ENCODE measurements at regions not wholly inside any gene's neighbourhood (a gene's known extent, or its start where the extent isn't known, plus 50 kb on each side); places are given as distances from the start of the nearest gene placed in this dataset.
"Not testable (repeated sequence)": the region's sequence is repeated elsewhere in the genome, so short reads cannot be mapped to it uniquely, and the experiment has no call there.

GRCh38 chr4:82241534-82241933 is 132.3 kb downstream of the HNRNPD start:
- Mint-ChIP-seq H3K27ac (no peak overlapping the region), H3K36me3 (no peaks in the 10 kb centered on the region), H3K4me3 (no peak overlapping the region), H3K27me3 (peaks cover 3% of the 10 kb centered on the region), H3K4me1 (ENCODE audit: low read depth) (no peaks in the 10 kb centered on the region), H3K9me3 (peaks cover 4% of the 10 kb centered on the region)
- no peak for DNase-seq
- intact Hi-C loops (cut with micrococcal nuclease), result no loop called here
- POLR2A ChIA-PET, result no interaction called here
- CTCF ChIA-PET, result no interaction called here

GRCh38 chr4:82240410-82240809 is 133.4 kb downstream of the HNRNPD start:
- H3K27me3 Mint-ChIP-seq, result peaks cover 3% of the 10 kb centered on the region

DNA sequence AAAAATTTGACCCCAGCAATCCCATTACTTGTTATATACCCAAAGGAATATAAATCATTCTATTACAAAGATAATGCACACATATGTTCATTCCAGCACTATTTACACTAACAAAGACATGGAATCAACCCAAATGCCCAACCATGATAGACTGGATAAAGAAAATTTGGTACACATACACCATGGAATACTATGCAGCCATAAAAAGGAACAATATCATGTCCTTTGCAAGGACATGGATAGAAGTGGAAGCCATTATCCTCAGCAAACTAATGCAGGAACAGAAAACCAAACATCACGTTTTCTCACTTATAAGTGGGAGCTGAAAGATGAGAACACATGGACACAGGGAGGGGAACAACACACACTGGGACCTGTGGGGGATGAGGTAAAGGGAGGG is 136.6 kb downstream of the HNRNPD start:
- DNase-seq; POLR2A ChIA-PET; intact Hi-C loops (cut with micrococcal nuclease); H3K4me3 Mint-ChIP-seq; H3K36me3 Mint-ChIP-seq; CTCF ChIA-PET; H3K9me3 Mint-ChIP-seq; H3K4me1 Mint-ChIP-seq (ENCODE audit: low read depth); H3K27me3 Mint-ChIP-seq; H3K27ac Mint-ChIP-seq: not testable (repeated sequence)

More at GRCh38 chr4:82240410-82240809, 133.4 kb downstream of the HNRNPD start:
- Mint-ChIP-seq H3K4me1 (ENCODE audit: low read depth) (no peaks in the 10 kb centered on the region), H3K27ac (no peak overlapping the region), H3K36me3 (no peaks in the 10 kb centered on the region), H3K4me3 (no peak overlapping the region), H3K9me3 (peaks cover 4% of the 10 kb centered on the region)
- intact Hi-C loops (cut with micrococcal nuclease), result no loop called here
- POLR2A ChIA-PET, result no interaction called here
- no peak for DNase-seq
- CTCF ChIA-PET, result no interaction called here

DNA sequence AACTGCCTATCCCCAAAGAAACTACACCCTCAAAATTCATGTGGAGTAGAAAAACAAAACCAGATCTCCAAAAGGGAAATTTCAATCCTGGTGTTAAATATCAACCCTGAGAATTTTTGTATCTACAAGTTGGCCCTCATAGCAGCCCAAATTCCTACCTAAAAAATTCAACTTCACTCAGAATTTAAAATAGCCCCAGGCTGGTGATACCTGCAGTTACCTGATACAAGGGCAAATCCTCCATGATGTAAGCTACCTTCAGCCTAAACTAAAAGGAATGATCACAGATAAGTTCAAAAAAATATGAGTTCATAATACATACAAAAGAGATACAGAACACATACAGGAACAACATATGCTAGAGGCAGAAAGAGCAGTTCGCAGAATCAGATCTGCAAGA is 138.4 kb downstream of the HNRNPD start:
- Mint-ChIP-seq H3K4me1 (ENCODE audit: low read depth) (no peaks in the 10 kb centered on the region), H3K27me3 (peaks cover 14% of the 10 kb centered on the region), H3K4me3 (no peak overlapping the region), H3K27ac (no peak overlapping the region), H3K9me3 (peaks cover 4% of the 10 kb centered on the region), H3K36me3 (no peaks in the 10 kb centered on the region)
- ChIA-PET CTCF (no interaction called here), POLR2A (no interaction called here)
- DNase-seq, result no peak
- intact Hi-C loops (cut with micrococcal nuclease), result no loop called here

GRCh38 chr4:82232891-82233290 is 140.9 kb downstream of the HNRNPD start:
- Mint-ChIP-seq H3K9me3 (peaks cover 4% of the 10 kb centered on the region), H3K27me3 (peaks cover 17% of the 10 kb centered on the region), H3K4me1 (ENCODE audit: low read depth) (no peaks in the 10 kb centered on the region), H3K27ac (no peak overlapping the region), H3K4me3 (no peak overlapping the region), H3K36me3 (no peaks in the 10 kb centered on the region)
- intact Hi-C loops (cut with micrococcal nuclease), result no loop called here
- POLR2A ChIA-PET, result no interaction called here
- CTCF ChIA-PET, result no interaction called here
- no peak for DNase-seq

DNA sequence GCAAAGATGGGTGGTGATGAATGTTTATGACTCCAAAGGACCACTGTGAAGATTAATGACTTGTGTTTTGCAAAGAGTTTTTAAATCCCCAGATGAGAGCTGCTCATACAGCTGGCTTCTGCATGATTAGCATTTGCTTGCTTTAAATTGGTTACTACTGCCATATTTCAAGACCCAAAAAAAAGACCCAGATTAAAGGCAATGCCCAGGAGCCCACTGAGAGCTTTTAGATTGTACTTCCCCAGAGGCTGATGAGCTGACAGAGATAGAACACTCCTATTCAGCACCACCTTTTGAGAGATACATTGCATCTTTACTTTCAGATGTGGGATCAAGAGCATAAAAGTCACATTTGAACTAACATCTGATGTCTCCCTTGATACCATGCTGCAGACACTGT is 142.0 kb downstream of the HNRNPD start:
- no peaks in the 10 kb centered on the region for H3K9me3 Mint-ChIP-seq
- H3K36me3 Mint-ChIP-seq, result no peaks in the 10 kb centered on the region
- CTCF ChIA-PET, result no interaction called here
- no peak overlapping the region for H3K4me3 Mint-ChIP-seq
- POLR2A ChIA-PET, result no interaction called here
- peaks cover 14% of the 10 kb centered on the region for H3K27me3 Mint-ChIP-seq
- DNase-seq, result no peak
- intact Hi-C loops (cut with micrococcal nuclease), result no loop called here
- H3K27ac Mint-ChIP-seq, result no peak overlapping the region
- H3K4me1 Mint-ChIP-seq (ENCODE audit: low read depth), result no peaks in the 10 kb centered on the region

- no peaks in the 10 kb centered on the region for H3K36me3 Mint-ChIP-seq
- CTCF ChIA-PET, result no interaction called here
- no peaks in the 10 kb centered on the region for H3K9me3 Mint-ChIP-seq
- intact Hi-C loops (cut with micrococcal nuclease), result no loop called here
- peaks cover 14% of the 10 kb centered on the region for H3K27me3 Mint-ChIP-seq
- DNase-seq, result no peak
- no peaks in the 10 kb centered on the region for H3K4me1 Mint-ChIP-seq (ENCODE audit: low read depth)
- H3K27ac Mint-ChIP-seq, result no peak overlapping the region
- POLR2A ChIA-PET, result no interaction called here
- H3K4me3 Mint-ChIP-seq, result no peak overlapping the region
These were observed 143.5 kb downstream of the HNRNPD start for GRCh38 chr4:82230306-82230705.

GRCh38 chr4:82225030-82225429 is 148.8 kb downstream of the HNRNPD start:
- Mint-ChIP-seq H3K4me1 (ENCODE audit: low read depth) (peaks cover 6% of the 10 kb centered on the region), H3K36me3 (no peaks in the 10 kb centered on the region), H3K27me3 (peaks cover 4% of the 10 kb centered on the region), H3K27ac (no peak overlapping the region), H3K9me3 (no peaks in the 10 kb centered on the region), H3K4me3 (no peak overlapping the region)
- no peak for DNase-seq
- POLR2A ChIA-PET, result no interaction called here
- CTCF ChIA-PET, result no interaction called here
- intact Hi-C loops (cut with micrococcal nuclease), result no loop called here

DNA sequence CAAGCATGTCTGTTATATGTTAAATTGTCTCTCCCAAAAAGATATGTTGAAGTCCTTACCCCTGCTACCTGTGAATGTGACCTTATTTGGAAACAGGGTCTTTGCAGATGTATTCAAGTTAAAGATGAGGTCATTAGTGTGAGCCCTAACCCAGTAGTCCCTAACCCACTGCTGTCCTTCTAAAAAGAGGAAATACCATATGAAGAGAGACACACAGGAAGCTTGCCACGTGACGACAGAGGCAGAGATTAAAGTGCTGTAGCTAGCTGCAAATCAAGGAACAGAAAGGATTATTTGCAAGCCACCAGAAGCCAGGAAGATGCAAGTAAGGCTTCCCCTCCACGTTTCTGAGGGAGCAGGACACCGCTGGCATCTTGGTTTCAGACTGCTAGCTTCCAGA is 150.1 kb downstream of the HNRNPD start:
- CTCF ChIA-PET, result no interaction called here
- POLR2A ChIA-PET, result no interaction called here
- DNase-seq, result peak; percentile 23

DNA sequence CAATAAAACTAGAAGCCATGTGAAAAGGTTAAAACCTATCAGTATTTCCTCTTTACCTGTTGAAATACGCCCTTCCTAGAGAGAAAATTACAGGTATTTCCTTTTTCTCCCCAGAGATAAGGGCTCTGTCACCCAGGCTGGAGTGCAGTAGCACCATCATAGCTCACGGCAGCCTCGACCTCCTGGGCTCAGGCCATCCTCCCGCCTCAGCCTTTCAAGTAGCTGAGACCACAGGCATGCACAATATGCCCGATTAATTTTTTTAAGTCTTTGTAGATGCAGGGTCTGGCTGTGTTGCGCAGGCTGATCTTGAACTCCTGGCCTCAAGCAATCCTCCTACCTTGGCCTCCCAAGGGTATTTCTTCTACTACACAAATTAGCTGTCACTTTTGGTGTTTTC is 154.4 kb downstream of the HNRNPD start:
- ChIA-PET CTCF (interaction anchor here (1.2 kb wide), 2 partner anchors 18 to 752 kb away, joined by 3 to 5 read pairs; no protein-coding TSS in a partner anchor), POLR2A (no interaction called here)
- no peak for DNase-seq
- no peaks in the 10 kb centered on the region for H3K27me3 Mint-ChIP-seq
- intact Hi-C loops (cut with micrococcal nuclease), result no loop called here
- no peak overlapping the region for H3K27ac Mint-ChIP-seq
- H3K9me3 Mint-ChIP-seq, result peaks cover 2% of the 10 kb centered on the region
- peaks cover 6% of the 10 kb centered on the region for H3K4me1 Mint-ChIP-seq (ENCODE audit: low read depth)
- no peaks in the 10 kb centered on the region for H3K36me3 Mint-ChIP-seq
- no peak overlapping the region for H3K4me3 Mint-ChIP-seq

More for the DNA sequence above, 150.1 kb downstream of the HNRNPD start:
- intact Hi-C loops (cut with micrococcal nuclease), result no loop called here
- Mint-ChIP-seq H3K27me3 (no peaks in the 10 kb centered on the region), H3K4me3 (peak overlapping the region; percentile 17), H3K36me3 (no peaks in the 10 kb centered on the region), H3K27ac (no peak overlapping the region), H3K9me3 (no peaks in the 10 kb centered on the region), H3K4me1 (ENCODE audit: low read depth) (peaks cover 6% of the 10 kb centered on the region)

DNA sequence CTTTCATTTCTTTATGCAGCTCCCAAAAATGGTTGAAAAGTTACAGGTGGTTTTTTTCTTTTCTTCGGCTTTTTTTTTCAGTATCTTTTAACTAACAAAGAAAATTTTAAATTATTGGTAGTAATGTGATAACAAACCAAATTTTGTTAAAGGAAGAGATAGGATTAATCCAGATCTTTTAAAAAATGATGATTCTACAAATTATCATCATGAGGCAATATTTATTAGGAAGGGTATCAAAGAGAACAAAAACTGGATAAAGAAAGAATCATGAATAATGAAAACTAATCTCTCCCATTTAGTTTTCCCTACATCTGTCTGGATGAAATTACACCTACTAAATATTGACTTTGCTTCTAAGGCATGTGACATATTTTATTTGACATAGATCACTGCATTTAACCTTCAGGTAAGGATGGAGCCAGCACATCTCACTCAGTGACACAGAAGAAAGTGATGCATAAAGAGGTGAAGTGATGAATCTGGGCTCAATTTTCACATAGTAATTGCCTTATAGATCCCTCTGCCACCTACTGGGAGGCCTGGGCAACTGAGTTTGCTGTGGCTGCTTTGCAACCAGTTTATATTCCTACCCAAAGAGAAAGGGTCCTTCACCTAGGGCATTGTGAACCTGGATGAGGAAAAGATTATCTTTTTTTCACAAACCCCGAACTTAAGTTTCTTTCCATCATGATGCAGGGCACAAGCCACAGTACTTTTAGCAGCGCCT is 155.6 kb downstream of the HNRNPD start:
- H3K27me3 Mint-ChIP-seq, result no peaks in the 10 kb centered on the region
- H3K4me1 Mint-ChIP-seq (ENCODE audit: low read depth), result peaks cover 8% of the 10 kb centered on the region
- H3K4me3 Mint-ChIP-seq, result no peak overlapping the region
- CTCF ChIA-PET, result interaction anchor here (0.7 kb wide), 1 partner anchor 362 kb away, joined by 3 read pairs; no protein-coding TSS in a partner anchor
- peaks cover 2% of the 10 kb centered on the region for H3K9me3 Mint-ChIP-seq
- POLR2A ChIA-PET, result no interaction called here
- H3K36me3 Mint-ChIP-seq, result no peaks in the 10 kb centered on the region
- DNase-seq, result no peak
- no peak overlapping the region for H3K27ac Mint-ChIP-seq
- intact Hi-C loops (cut with micrococcal nuclease), result no loop called here

- Mint-ChIP-seq H3K27ac (no peak overlapping the region), H3K36me3 (no peaks in the 10 kb centered on the region), H3K27me3 (no peaks in the 10 kb centered on the region), H3K4me1 (ENCODE audit: low read depth) (peaks cover 12% of the 10 kb centered on the region), H3K4me3 (no peak overlapping the region), H3K9me3 (peaks cover 2% of the 10 kb centered on the region)
- intact Hi-C loops (cut with micrococcal nuclease), result no loop called here
- DNase-seq, result no peak
- CTCF ChIA-PET, result no interaction called here
- POLR2A ChIA-PET, result no interaction called here
These were observed 157.6 kb downstream of the HNRNPD start for GRCh38 chr4:82216219-82216618.

DNA sequence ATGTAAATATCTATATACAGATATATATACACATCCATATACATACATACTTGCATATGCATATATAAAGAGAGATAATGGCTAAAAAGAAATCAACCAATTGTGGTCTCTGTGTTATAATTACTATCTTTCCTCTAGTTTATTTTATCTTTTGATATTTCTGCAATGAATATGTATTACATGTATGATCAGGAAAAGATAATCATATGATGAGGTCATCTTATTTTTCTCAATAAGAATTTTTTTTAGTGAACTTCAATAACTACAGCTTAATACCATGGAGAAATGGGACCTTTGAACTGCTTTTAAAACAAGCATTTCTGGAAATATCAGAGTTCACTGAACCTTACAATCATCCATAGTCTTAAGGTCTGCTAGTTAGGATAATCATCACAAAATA is 158.0 kb downstream of the HNRNPD start:
- CTCF ChIA-PET, result no interaction called here
- no peak overlapping the region for H3K27ac Mint-ChIP-seq
- H3K9me3 Mint-ChIP-seq, result peaks cover 2% of the 10 kb centered on the region
- POLR2A ChIA-PET, result no interaction called here
- no peaks in the 10 kb centered on the region for H3K27me3 Mint-ChIP-seq
- H3K36me3 Mint-ChIP-seq, result no peaks in the 10 kb centered on the region
- peaks cover 12% of the 10 kb centered on the region for H3K4me1 Mint-ChIP-seq (ENCODE audit: low read depth)
- no peak overlapping the region for H3K4me3 Mint-ChIP-seq
- intact Hi-C loops (cut with micrococcal nuclease), result no loop called here
- no peak for DNase-seq

Measured in activated CD4-positive, alpha-beta memory T cell treated with anti-CD3 and anti-CD28 coated beads for 36 hours (primary cell).